ENCODE measurements at regions not wholly inside any gene's neighbourhood (a gene's known extent, or its start where the extent isn't known, plus 50 kb on each side); places are given as distances from the start of the nearest gene placed in this dataset.

- Histone ChIP-seq H3K27me3 (no peaks in the 10 kb centered on the region), H3K27ac (no peak overlapping the region), H3K4me1 (ENCODE audit: low read depth) (no peaks in the 10 kb centered on the region), H3K9me3 (ENCODE audit: low read depth) (no peaks in the 10 kb centered on the region), H3K4me3 (no peak overlapping the region), H3K36me3 (no peaks in the 10 kb centered on the region)
- DNase-seq (ENCODE audit: low read depth in 1 of 2, low spot score in 1 of 2): no peak
- TF ChIP-seq CTCF (IDR thresholded peaks at IDR 0.05; ENCODE audit: low read depth, low read length): no peak
Observed at GRCh38 chr21:16594191-16594590, 864.4 kb downstream of the USP25 start.

DNA sequence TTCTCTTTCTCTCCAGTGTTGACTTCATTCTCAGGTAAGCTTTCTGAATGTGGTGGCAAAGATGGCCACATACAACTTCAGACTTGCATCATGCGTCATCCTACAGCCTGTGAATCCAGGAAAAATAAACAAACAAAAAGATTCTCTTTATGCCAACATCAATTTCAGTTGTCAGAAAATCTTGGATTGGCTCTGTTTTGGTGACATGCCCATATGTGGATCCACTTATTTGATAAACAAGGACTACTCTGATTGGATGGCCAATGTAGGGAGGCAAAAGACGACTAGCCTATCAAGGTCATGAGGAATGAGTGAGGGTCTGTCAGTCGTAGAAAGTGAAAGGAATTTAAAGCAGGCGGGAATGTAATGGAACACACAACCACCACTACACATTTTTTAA is 866.6 kb downstream of the USP25 start:
- no peaks in the 10 kb centered on the region for H3K4me1 ChIP-seq (ENCODE audit: low read depth)
- TF ChIP-seq CTCF (IDR thresholded peaks at IDR 0.05; ENCODE audit: low read depth, low read length): no peak
- DNase-seq (ENCODE audit: low read depth in 1 of 2, low spot score in 1 of 2): no peak

DNA sequence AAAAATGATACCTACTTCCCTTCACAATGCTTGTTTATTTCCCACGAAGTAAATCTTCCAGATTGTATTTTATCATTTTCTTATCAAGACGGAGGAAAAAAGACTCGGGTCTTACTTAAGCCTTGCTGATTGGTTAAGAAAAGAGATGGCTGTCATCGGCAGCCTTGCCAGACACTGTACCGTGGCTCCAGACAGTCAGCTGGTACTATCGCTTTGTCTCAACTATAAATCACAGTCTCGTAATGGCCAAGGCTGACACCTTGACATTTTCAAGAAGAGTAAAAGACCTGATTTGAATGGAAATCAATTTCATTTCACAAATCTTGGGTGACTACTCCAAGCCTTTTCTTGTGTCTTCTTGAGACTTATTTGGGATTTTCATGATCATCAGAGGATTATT is 868.0 kb downstream of the USP25 start:
- Histone ChIP-seq H3K4me3 (no peak overlapping the region), H3K27ac (no peak overlapping the region), H3K4me1 (ENCODE audit: low read depth) (no peaks in the 10 kb centered on the region), H3K36me3 (no peaks in the 10 kb centered on the region), H3K27me3 (no peaks in the 10 kb centered on the region), H3K9me3 (ENCODE audit: low read depth) (no peaks in the 10 kb centered on the region)
- TF ChIP-seq CTCF (IDR thresholded peaks at IDR 0.05; ENCODE audit: low read depth, low read length): no peak
- no peak for DNase-seq (ENCODE audit: low read depth in 1 of 2, low spot score in 1 of 2)

More for the DNA sequence above, 866.6 kb downstream of the USP25 start:
- no peak overlapping the region for H3K4me3 ChIP-seq
- H3K27me3 ChIP-seq: no peaks in the 10 kb centered on the region
- H3K36me3 ChIP-seq: no peaks in the 10 kb centered on the region
- no peaks in the 10 kb centered on the region for H3K9me3 ChIP-seq (ENCODE audit: low read depth)
- no peak overlapping the region for H3K27ac ChIP-seq

DNA sequence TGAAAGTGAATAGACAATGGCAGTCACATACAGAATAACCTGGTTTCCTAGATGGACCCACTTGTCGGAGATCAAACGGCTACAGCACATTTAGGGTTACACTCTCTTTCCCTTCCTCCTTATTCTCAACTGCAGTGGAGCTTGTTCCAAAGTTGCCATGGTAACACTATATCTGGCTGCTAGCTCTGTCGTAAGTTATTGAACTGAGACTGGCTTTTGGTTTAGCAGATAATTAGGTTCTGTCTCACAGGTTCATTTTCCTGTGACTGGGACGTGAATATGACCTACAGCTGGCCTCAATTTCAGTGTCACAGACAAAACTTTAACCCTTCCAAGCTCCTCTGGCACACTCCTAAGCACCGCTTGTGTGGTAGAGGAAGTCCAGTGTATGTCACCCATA is 875.8 kb downstream of the USP25 start:
- Histone ChIP-seq H3K36me3 (no peaks in the 10 kb centered on the region), H3K9me3 (ENCODE audit: low read depth) (no peaks in the 10 kb centered on the region), H3K4me1 (ENCODE audit: low read depth) (peaks cover 13% of the 10 kb centered on the region), H3K4me3 (no peak overlapping the region), H3K27me3 (no peaks in the 10 kb centered on the region), H3K27ac (no peak overlapping the region)
- no peak for TF ChIP-seq CTCF (IDR thresholded peaks at IDR 0.05; ENCODE audit: low read depth, low read length)
- peak; percentile 28 to 52 for DNase-seq (ENCODE audit: low read depth in 1 of 2, low spot score in 1 of 2)

GRCh38 chr21:16606271-16606670 is 876.5 kb downstream of the USP25 start:
- H3K4me1 ChIP-seq (ENCODE audit: low read depth): peaks cover 13% of the 10 kb centered on the region
- no peak for DNase-seq (ENCODE audit: low read depth in 1 of 2, low spot score in 1 of 2)
- no peaks in the 10 kb centered on the region for H3K9me3 ChIP-seq (ENCODE audit: low read depth)
- TF ChIP-seq CTCF (IDR thresholded peaks at IDR 0.05; ENCODE audit: low read depth, low read length): no peak
- no peaks in the 10 kb centered on the region for H3K27me3 ChIP-seq
- H3K36me3 ChIP-seq: no peaks in the 10 kb centered on the region
- H3K27ac ChIP-seq: no peak overlapping the region
- H3K4me3 ChIP-seq: no peak overlapping the region
